Left lung (tissue), 4 donors: ENCODE measurements at regions not wholly inside any gene's neighbourhood (a gene's known extent, or its start where the extent isn't known, plus 50 kb on each side); places are given as distances from the start of the nearest gene placed in this dataset.

Source experiments
- ATAC-seq: fragments of 200-7000 bp; cut with Tn5 transposase; one replicate; pipeline ENCODE4 v1.9.1; 2020; ENCODE audit warnings: moderate library complexity
- DNase-seq, 4 donors: peaks; one replicate each; pipeline ENCODE4 v3.0.0-alpha.2; 2013 to 2020
- H3K27ac ChIP-seq, 2 donors: fragments of 200-600 bp; sonication (generic) in 1 of 2; one replicate each; pipeline versions ENCODE4 v1.5.0 to v1.8.0; 2020 to 2021
- H3K27me3 ChIP-seq, 2 donors: fragments of 200-600 bp; sonication (generic) in 1 of 2; one replicate each; pipeline versions ENCODE4 v1.5.0 to v1.8.0; 2020 to 2021
- H3K36me3 ChIP-seq, 2 donors: fragments of 200-600 bp; sonication (generic) in 1 of 2; one replicate each; pipeline versions ENCODE4 v1.5.0 to v1.8.0; 2020 to 2021
- H3K4me1 ChIP-seq, 2 donors: fragments of 200-600 bp; one replicate each; pipeline ENCODE4 v1.8.0; 2021
- H3K4me3 ChIP-seq, 2 donors: fragments of 200-600 bp; sonication (generic) in 1 of 2; one replicate each; pipeline versions ENCODE4 v1.5.0 to v1.8.0; 2020 to 2021; ENCODE audit warnings: mild to moderate bottlenecking in 1 of 2
- H3K9me3 ChIP-seq, 2 donors: fragments of 200-600 bp; sonication (generic) in 1 of 2; one replicate each; pipeline versions ENCODE4 v1.5.0 to v1.8.0; 2020 to 2021
- CTCF ChIP-seq, 2 donors: fragments of 200-600 bp; sonication (generic) in 1 of 2; IDR thresholded peaks; one replicate each; pipeline versions ENCODE4 v1.5.0 to v1.8.0; 2021; ENCODE audit warnings: antibody characterized with exemption in 2 of 2
- intact Hi-C, 2 donors: fragments of 100-400 bp; cut with DNase I; formaldehyde crosslinking; loops; one replicate each; pipeline versions ENCODE4 v1.11.2 to v1.14.2; 2022
- donor health status: DM: no; HTN: yes; CAD: no.
- donor health status: DM: no; HTN: no; CAD: no.

DNA sequence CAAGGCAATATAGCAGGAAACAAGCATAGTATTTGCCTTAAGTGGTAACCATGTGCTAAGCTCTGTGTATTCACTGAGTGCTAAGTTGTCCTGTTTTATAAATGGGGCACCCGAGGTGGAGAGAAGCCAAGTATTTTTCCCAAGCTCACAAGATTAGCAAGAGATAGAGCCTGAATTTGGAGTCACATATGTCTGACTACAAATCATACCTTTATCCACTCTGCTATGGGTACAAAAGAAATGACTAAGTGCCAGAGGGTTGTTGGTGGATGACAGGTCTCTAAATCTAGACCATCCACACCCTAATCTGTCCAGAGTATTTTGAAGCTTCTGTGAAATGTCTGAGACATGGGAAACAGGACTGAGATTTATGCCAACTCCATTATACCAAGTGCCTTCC lies 182.1 kb upstream of the SEL1L start:
- Histone ChIP-seq H3K27me3 (no peaks in the 10 kb centered on the region), H3K4me3 (no peak overlapping the region), H3K9me3 (no peaks in the 10 kb centered on the region), H3K27ac (no peak overlapping the region), H3K36me3 (no peaks in the 10 kb centered on the region), H3K4me1 (no peaks in the 10 kb centered on the region)
- TF ChIP-seq CTCF (IDR thresholded peaks at IDR 0.05): no peak
- DNase-seq (no peak), ATAC-seq (no peak)
- intact Hi-C loops: no loop called here

DNA sequence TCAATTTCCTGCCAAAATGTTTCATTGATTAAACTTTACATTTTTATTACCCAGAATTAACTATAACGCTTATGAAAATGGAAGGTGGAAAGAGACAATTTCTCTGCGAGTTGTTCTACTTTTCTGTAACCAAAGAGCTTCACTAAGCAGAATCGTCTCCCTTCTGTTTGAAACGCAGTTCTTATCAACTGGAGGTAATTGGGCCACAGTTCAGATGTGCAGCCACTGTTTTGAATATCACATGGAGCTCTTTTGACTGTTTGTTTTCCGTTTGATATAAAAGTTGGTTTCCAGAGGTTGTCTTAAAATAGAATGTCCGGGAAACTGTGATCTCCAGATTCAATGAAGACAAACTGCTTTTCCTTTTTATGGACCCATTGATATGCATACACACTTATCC lies 183.3 kb upstream of the SEL1L start:
- intact Hi-C loops: no loop called here
- Histone ChIP-seq H3K4me3 (no peak overlapping the region), H3K27ac (no peak overlapping the region), H3K27me3 (no peaks in the 10 kb centered on the region), H3K36me3 (no peaks in the 10 kb centered on the region), H3K4me1 (no peaks in the 10 kb centered on the region), H3K9me3 (no peaks in the 10 kb centered on the region)
- no peak for DNase-seq
- no peak for ATAC-seq
- TF ChIP-seq CTCF (IDR thresholded peaks at IDR 0.05): no peak

DNA sequence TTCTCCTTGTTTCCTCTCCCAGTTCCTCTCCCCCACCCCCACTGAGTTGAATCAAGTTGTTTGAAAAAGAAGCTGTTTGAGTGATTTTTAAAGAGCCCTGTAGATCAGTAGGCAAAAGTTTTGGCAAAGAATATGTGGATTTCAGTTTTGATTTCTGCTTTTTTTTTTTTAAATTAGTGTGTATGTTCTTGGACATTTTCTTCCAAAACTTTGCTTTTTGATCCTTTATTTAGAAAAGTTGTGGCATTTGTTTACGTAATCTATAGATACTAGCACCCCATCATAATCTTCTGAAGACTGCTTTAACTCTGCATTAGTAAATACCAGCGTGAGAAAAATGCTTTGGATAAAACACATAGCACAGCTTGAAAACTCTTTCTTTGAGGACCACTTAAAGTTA lies 190.3 kb upstream of the SEL1L start:
- ATAC-seq (no peak), DNase-seq (no peak)
- no peaks in the 10 kb centered on the region for H3K36me3 ChIP-seq
- no peak overlapping the region for H3K4me3 ChIP-seq
- intact Hi-C loops: no loop called here
- H3K27ac ChIP-seq: no peak overlapping the region
- H3K4me1 ChIP-seq: no peaks in the 10 kb centered on the region
- no peaks in the 10 kb centered on the region for H3K9me3 ChIP-seq
- TF ChIP-seq CTCF (IDR thresholded peaks at IDR 0.05): no peak
- no peaks in the 10 kb centered on the region for H3K27me3 ChIP-seq

- no peaks in the 10 kb centered on the region for H3K9me3 ChIP-seq
- DNase-seq (peak in 2 of 4 donors; percentile 25 to 61), ATAC-seq (no peak)
- no peaks in the 10 kb centered on the region for H3K27me3 ChIP-seq
- H3K4me3 ChIP-seq: no peak overlapping the region
- H3K36me3 ChIP-seq: no peaks in the 10 kb centered on the region
- TF ChIP-seq CTCF (IDR thresholded peaks at IDR 0.05): no peak
- intact Hi-C loops: no loop called here
- H3K4me1 ChIP-seq: no peaks in the 10 kb centered on the region
- H3K27ac ChIP-seq: no peak overlapping the region
Observed at GRCh38 chr14:81727218-81727617, 193.6 kb upstream of the SEL1L start.

GRCh38 chr14:81728447-81728846 lies 194.8 kb upstream of the SEL1L start:
- H3K4me1 ChIP-seq: no peaks in the 10 kb centered on the region
- no peak overlapping the region for H3K4me3 ChIP-seq
- no peaks in the 10 kb centered on the region for H3K9me3 ChIP-seq
- H3K27me3 ChIP-seq: no peaks in the 10 kb centered on the region
- no peaks in the 10 kb centered on the region for H3K36me3 ChIP-seq
- no peak for DNase-seq
- no peak overlapping the region for H3K27ac ChIP-seq
- intact Hi-C loops: no loop called here
- no peak for TF ChIP-seq CTCF (IDR thresholded peaks at IDR 0.05)
- ATAC-seq: no peak
